ENCODE measurements at regions not wholly inside any gene's neighbourhood (a gene's known extent, or its start where the extent isn't known, plus 50 kb on each side); places are given as distances from the start of the nearest gene placed in this dataset.

GRCh38 chr11:112620621-112621394 is 340.4 kb upstream of the NCAM1 start:
- TF ChIP-seq CTCF (IDR thresholded peaks at IDR 0.05) (no peak), POLR2A (IDR thresholded peaks at IDR 0.05) (no peak)
